ENCODE measurements at regions not wholly inside any gene's neighbourhood (a gene's known extent, or its start where the extent isn't known, plus 50 kb on each side); places are given as distances from the start of the nearest gene placed in this dataset.

- no peaks in the 10 kb centered on the region for H3K9me3 ChIP-seq (replicated peaks; ENCODE audit: low read length)
- H3K4me2 ChIP-seq (ENCODE audit: low read length): no peak overlapping the region
- peaks cover 8% of the 10 kb centered on the region for H3K4me1 ChIP-seq (ENCODE audit: control insufficient read depth, insufficient read depth, low read length)
- no peaks in the 10 kb centered on the region for H3K36me3 ChIP-seq (ENCODE audit: insufficient read depth, low read length)
- no peak overlapping the region for H3K9ac ChIP-seq (ENCODE audit: low read depth, low read length)
- no peak overlapping the region for H3K4me3 ChIP-seq (ENCODE audit: low read length)
- no peaks in the 10 kb centered on the region for H3K27me3 ChIP-seq (ENCODE audit: control insufficient read depth, insufficient read depth, low read length)
Observed at GRCh38 chr5:98492258-98492657, 281.2 kb upstream of the RGMB start.

- Histone ChIP-seq H3K4me1 (ENCODE audit: control insufficient read depth, insufficient read depth, low read length) (peaks cover 8% of the 10 kb centered on the region), H3K4me2 (ENCODE audit: low read length) (no peak overlapping the region), H3K27me3 (ENCODE audit: control insufficient read depth, insufficient read depth, low read length) (no peaks in the 10 kb centered on the region), H3K36me3 (ENCODE audit: insufficient read depth, low read length) (no peaks in the 10 kb centered on the region), H3K9ac (ENCODE audit: low read depth, low read length) (no peak overlapping the region), H3K4me3 (ENCODE audit: low read length) (no peak overlapping the region), H3K9me3 (replicated peaks; ENCODE audit: low read length) (no peaks in the 10 kb centered on the region)
Observed at GRCh38 chr5:98497418-98497817, 276.0 kb upstream of the RGMB start.

- Histone ChIP-seq H3K27me3 (ENCODE audit: control insufficient read depth, insufficient read depth, low read length) (no peaks in the 10 kb centered on the region), H3K4me2 (ENCODE audit: low read length) (no peak overlapping the region), H3K9ac (ENCODE audit: low read depth, low read length) (no peak overlapping the region), H3K9me3 (replicated peaks; ENCODE audit: low read length) (no peaks in the 10 kb centered on the region), H3K36me3 (ENCODE audit: insufficient read depth, low read length) (no peaks in the 10 kb centered on the region), H3K4me3 (ENCODE audit: low read length) (no peak overlapping the region), H3K4me1 (ENCODE audit: control insufficient read depth, insufficient read depth, low read length) (peaks cover 8% of the 10 kb centered on the region)
Observed at GRCh38 chr5:98498028-98498427, 275.4 kb upstream of the RGMB start.

GRCh38 chr5:98499892-98500291 lies 273.6 kb upstream of the RGMB start:
- peaks cover 8% of the 10 kb centered on the region for H3K4me1 ChIP-seq (ENCODE audit: control insufficient read depth, insufficient read depth, low read length)
- H3K27me3 ChIP-seq (ENCODE audit: control insufficient read depth, insufficient read depth, low read length): no peaks in the 10 kb centered on the region
- no peak overlapping the region for H3K9ac ChIP-seq (ENCODE audit: low read depth, low read length)
- H3K36me3 ChIP-seq (ENCODE audit: insufficient read depth, low read length): no peaks in the 10 kb centered on the region
- H3K4me3 ChIP-seq (ENCODE audit: low read length): no peak overlapping the region
- no peaks in the 10 kb centered on the region for H3K9me3 ChIP-seq (replicated peaks; ENCODE audit: low read length)
- H3K4me2 ChIP-seq (ENCODE audit: low read length): no peak overlapping the region

- no peak overlapping the region for H3K4me3 ChIP-seq (ENCODE audit: low read length)
- no peaks in the 10 kb centered on the region for H3K9me3 ChIP-seq (replicated peaks; ENCODE audit: low read length)
- no peak overlapping the region for H3K4me2 ChIP-seq (ENCODE audit: low read length)
- H3K4me1 ChIP-seq (ENCODE audit: control insufficient read depth, insufficient read depth, low read length): peaks cover 8% of the 10 kb centered on the region
- H3K36me3 ChIP-seq (ENCODE audit: insufficient read depth, low read length): no peaks in the 10 kb centered on the region
- H3K27me3 ChIP-seq (ENCODE audit: control insufficient read depth, insufficient read depth, low read length): no peaks in the 10 kb centered on the region
- H3K9ac ChIP-seq (ENCODE audit: low read depth, low read length): no peak overlapping the region
Observed at GRCh38 chr5:98500811-98501210, 272.7 kb upstream of the RGMB start.

- Histone ChIP-seq H3K9me3 (replicated peaks; ENCODE audit: low read length) (no peaks in the 10 kb centered on the region), H3K36me3 (ENCODE audit: insufficient read depth, low read length) (no peaks in the 10 kb centered on the region), H3K9ac (ENCODE audit: low read depth, low read length) (no peak overlapping the region), H3K4me3 (ENCODE audit: low read length) (no peak overlapping the region), H3K4me1 (ENCODE audit: control insufficient read depth, insufficient read depth, low read length) (peaks cover 8% of the 10 kb centered on the region), H3K4me2 (ENCODE audit: low read length) (no peak overlapping the region), H3K27me3 (ENCODE audit: control insufficient read depth, insufficient read depth, low read length) (no peaks in the 10 kb centered on the region)
Observed at GRCh38 chr5:98503616-98504015, 269.8 kb upstream of the RGMB start.

- Histone ChIP-seq H3K9me3 (replicated peaks; ENCODE audit: low read length) (no peaks in the 10 kb centered on the region), H3K27me3 (ENCODE audit: control insufficient read depth, insufficient read depth, low read length) (no peaks in the 10 kb centered on the region), H3K9ac (ENCODE audit: low read depth, low read length) (no peak overlapping the region), H3K4me1 (ENCODE audit: control insufficient read depth, insufficient read depth, low read length) (peaks cover 8% of the 10 kb centered on the region), H3K4me3 (ENCODE audit: low read length) (no peak overlapping the region), H3K4me2 (ENCODE audit: low read length) (no peak overlapping the region), H3K36me3 (ENCODE audit: insufficient read depth, low read length) (no peaks in the 10 kb centered on the region)
Observed at GRCh38 chr5:98504505-98504904, 269.0 kb upstream of the RGMB start.

GRCh38 chr5:98510143-98510985 lies 263.1 kb upstream of the RGMB start:
- peaks cover 21% of the 10 kb centered on the region for H3K4me1 ChIP-seq (ENCODE audit: control insufficient read depth, insufficient read depth, low read length)
- H3K4me2 ChIP-seq (ENCODE audit: low read length): no peak overlapping the region
- no peak overlapping the region for H3K4me3 ChIP-seq (ENCODE audit: low read length)
- H3K9ac ChIP-seq (ENCODE audit: low read depth, low read length): no peak overlapping the region
- H3K36me3 ChIP-seq (ENCODE audit: insufficient read depth, low read length): no peaks in the 10 kb centered on the region
- H3K27me3 ChIP-seq (ENCODE audit: control insufficient read depth, insufficient read depth, low read length): no peaks in the 10 kb centered on the region
- H3K9me3 ChIP-seq (replicated peaks; ENCODE audit: low read length): no peaks in the 10 kb centered on the region

GRCh38 chr5:98513380-98513779 lies 260.1 kb upstream of the RGMB start:
- Histone ChIP-seq H3K4me3 (ENCODE audit: low read length) (no peak overlapping the region), H3K27me3 (ENCODE audit: control insufficient read depth, insufficient read depth, low read length) (no peaks in the 10 kb centered on the region)

GRCh38 chr5:98514215-98514614 lies 259.2 kb upstream of the RGMB start:
- peak overlapping the region; percentile 52 for H3K9ac ChIP-seq (ENCODE audit: low read depth, low read length)
- H3K36me3 ChIP-seq (ENCODE audit: insufficient read depth, low read length): no peaks in the 10 kb centered on the region
- no peaks in the 10 kb centered on the region for H3K27me3 ChIP-seq (ENCODE audit: control insufficient read depth, insufficient read depth, low read length)
- peaks cover 21% of the 10 kb centered on the region for H3K4me1 ChIP-seq (ENCODE audit: control insufficient read depth, insufficient read depth, low read length)
- H3K9me3 ChIP-seq (replicated peaks; ENCODE audit: low read length): no peaks in the 10 kb centered on the region
- peak overlapping the region; percentile 26 for H3K4me3 ChIP-seq (ENCODE audit: low read length)
- peak overlapping the region; percentile 61 for H3K4me2 ChIP-seq (ENCODE audit: low read length)

More at GRCh38 chr5:98513380-98513779, 260.1 kb upstream of the RGMB start:
- peak overlapping the region; percentile 61 for H3K4me2 ChIP-seq (ENCODE audit: low read length)
- no peaks in the 10 kb centered on the region for H3K9me3 ChIP-seq (replicated peaks; ENCODE audit: low read length)
- H3K4me1 ChIP-seq (ENCODE audit: control insufficient read depth, insufficient read depth, low read length): peaks cover 21% of the 10 kb centered on the region
- no peaks in the 10 kb centered on the region for H3K36me3 ChIP-seq (ENCODE audit: insufficient read depth, low read length)
- peak overlapping the region; percentile 52 for H3K9ac ChIP-seq (ENCODE audit: low read depth, low read length)

GRCh38 chr5:98516701-98517100 lies 256.8 kb upstream of the RGMB start:
- no peak overlapping the region for H3K4me2 ChIP-seq (ENCODE audit: low read length)
- no peaks in the 10 kb centered on the region for H3K36me3 ChIP-seq (ENCODE audit: insufficient read depth, low read length)
- no peak overlapping the region for H3K4me3 ChIP-seq (ENCODE audit: low read length)
- H3K9ac ChIP-seq (ENCODE audit: low read depth, low read length): no peak overlapping the region
- no peaks in the 10 kb centered on the region for H3K9me3 ChIP-seq (replicated peaks; ENCODE audit: low read length)
- no peaks in the 10 kb centered on the region for H3K27me3 ChIP-seq (ENCODE audit: control insufficient read depth, insufficient read depth, low read length)
- H3K4me1 ChIP-seq (ENCODE audit: control insufficient read depth, insufficient read depth, low read length): peaks cover 14% of the 10 kb centered on the region
